NCI-H460 (cell line): ENCODE measurements at regions not wholly inside any gene's neighbourhood (a gene's known extent, or its start where the extent isn't known, plus 50 kb on each side); places are given as distances from the start of the nearest gene placed in this dataset.
"Not testable (repeated sequence)": the region's sequence is repeated elsewhere in the genome, so short reads cannot be mapped to it uniquely, and the experiment has no call there.

Source experiments
- DNase-seq: peaks from one replicate; pipeline ENCODE4 v3.0.0-alpha.2; 2016; ENCODE audit warnings: low read depth; ENCODE audit errors: extremely low read depth

- no peak for DNase-seq
Observed at GRCh38 chr6:144429753-144430152, 144.6 kb downstream of the UTRN start.

DNA sequence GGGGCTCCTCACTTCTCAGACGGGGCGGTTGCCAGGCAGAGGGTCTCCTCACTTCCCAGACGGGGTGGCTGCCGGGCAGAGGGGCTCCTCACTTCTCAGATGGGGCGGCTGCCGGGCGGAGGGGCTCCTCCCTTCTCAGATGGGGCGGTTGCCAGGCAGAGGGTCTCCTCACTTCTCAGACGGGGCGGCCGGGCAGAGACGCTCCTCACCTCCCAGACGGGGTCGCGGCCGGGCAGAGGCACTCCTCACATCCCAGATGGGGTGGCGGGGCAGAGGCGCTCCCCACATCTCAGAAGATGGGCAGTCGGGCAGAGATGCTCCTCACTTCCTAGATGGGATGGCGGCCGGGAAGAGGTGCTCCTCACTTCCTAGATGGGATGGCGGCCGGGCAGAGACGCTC is 148.3 kb downstream of the UTRN start:
- DNase-seq, result not testable (repeated sequence)

GRCh38 chr6:144434308-144434990 is 149.3 kb downstream of the UTRN start:
- no peak for DNase-seq

GRCh38 chr6:144435602-144436426 is 150.7 kb downstream of the UTRN start:
- no peak for DNase-seq

GRCh38 chr6:144437105-144437504 is 152.0 kb downstream of the UTRN start:
- no peak for DNase-seq

- no peak for DNase-seq
Observed at GRCh38 chr6:144438103-144438502, 153.0 kb downstream of the UTRN start.

DNA sequence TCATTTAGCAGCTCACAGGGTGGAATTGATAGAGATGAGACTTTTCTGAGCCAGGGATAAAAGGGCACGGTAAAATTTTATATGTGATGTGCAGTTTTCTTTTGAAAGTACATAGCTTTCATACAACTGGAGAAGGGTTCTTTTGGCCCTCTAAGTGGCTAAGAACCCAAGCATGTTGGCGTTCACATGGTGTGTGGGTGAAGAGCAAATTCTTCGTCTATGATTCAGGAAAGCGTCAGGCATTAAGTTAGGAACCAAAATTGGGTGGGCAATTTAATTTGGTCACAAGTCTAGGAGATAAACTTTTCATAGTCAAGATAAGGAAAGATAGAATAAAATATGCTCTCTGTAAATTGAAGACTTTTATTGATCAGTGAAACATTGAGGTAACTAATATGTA is 153.9 kb downstream of the UTRN start:
- DNase-seq, result no peak

GRCh38 chr6:144441801-144442200 is 156.7 kb downstream of the UTRN start:
- not testable (repeated sequence) for DNase-seq

GRCh38 chr6:144443157-144443556 is 158.0 kb downstream of the UTRN start:
- no peak for DNase-seq

DNA sequence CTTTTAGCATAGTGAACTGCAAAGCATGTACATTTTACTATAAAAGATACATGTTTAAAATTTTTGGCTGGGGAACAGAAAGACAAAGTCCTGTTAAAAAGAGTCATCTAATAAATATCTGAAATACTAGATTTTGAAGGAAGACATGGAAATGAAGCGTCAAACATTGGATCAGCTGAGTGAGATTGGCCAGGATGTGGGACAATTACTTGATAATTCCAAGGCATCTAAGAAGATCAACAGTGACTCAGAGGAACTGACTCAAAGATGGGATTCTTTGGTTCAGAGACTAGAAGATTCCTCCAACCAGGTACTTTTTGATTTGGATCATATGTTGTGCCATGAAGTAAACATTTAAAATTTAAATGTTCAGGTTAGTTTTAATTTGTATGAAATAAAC is 162.3 kb downstream of the UTRN start:
- no peak for DNase-seq

DNA sequence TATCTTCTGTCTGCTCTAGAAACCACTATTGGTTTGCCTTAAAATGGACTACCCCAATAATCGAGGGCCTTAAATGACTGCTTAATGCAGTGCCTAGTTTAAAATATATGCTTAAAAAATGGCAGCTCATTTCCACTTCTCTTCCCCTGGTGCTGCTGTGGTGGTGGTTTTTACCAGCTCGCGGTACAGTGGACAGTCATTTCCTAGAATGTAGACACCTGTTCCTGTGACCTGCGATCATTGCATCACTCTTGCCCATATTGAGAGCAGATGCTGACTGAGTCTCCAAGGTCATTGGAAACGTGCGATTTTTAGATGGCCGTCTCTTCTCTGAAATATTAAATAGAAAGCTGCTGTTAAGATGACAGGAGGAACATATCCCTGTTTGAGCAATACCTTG is 164.1 kb downstream of the UTRN start:
- DNase-seq, result no peak

DNA sequence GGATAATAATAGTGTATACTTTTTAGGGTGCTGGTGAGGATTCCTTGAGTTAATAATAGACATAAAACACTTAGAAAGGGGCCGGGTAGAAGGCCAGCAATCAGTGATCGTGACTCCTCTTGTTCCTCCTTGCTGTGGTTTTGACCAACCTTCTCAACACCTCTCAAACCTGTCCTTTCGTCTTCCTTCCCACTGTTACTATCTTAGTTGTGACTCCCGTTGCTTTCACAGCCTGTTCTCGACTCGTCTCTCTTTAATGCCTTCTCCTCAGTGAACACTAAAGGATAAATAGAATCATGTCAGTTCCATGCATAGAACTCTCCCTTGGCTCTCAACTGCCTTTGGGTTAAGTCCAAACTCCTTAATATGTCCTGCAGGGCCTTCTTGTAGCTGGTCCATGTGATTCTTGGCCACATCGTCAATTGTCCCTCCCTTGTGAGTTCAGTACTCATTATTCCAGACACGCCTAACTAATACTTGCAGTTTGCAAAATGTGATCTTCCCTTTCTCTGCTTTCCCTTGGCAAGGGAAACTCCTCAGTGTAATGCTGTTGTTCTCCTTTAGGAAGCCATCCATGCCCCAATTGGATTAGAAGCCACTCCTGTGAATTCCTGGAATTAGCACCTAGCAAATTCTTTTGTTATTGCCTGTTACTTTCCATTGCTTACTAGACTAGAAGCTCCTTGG is 164.9 kb downstream of the UTRN start:
- DNase-seq, result no peak

GRCh38 chr6:144460327-144461095 is 175.4 kb downstream of the UTRN start:
- no peak for DNase-seq

DNA sequence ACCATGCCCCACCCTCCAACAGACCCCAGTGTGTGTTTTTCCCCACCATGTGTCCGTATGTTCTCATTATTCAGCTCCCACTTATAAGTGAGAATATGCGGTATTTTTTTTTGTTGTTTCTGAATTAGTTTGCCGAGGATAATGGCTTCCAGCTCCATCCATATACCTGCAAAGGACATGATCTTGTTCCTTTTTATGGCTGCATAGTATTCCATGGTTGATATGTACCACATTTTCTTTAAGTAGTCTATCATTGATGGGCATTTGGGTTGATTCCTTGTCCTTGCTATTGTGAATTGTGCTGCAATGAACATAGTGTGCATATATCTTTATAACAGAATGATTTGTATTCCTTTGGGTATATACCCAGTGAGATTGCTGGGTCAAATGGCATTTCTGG is 176.9 kb downstream of the UTRN start:
- DNase-seq, result no peak

DNA sequence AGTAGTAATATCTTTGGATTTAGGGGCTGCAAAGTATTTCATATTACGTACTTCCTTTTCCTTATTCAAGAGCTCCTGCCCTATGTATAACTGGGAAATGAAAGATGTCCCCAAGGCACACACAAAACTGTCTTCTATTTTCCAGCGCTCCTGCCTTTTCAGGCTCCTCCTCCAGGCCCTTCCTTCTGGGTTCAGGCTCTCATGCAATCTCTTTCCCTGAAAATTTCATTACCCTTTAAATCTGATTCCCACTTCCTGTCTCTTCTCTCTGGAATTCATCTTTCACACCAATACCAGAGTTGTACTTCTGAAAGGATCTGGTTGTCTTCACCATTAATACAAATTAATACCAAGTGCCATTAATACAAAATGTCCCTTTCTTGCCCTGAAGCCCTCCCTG is 181.6 kb downstream of the UTRN start:
- DNase-seq, result no peak

- no peak for DNase-seq
Observed at GRCh38 chr6:144467172-144467762, 182.1 kb downstream of the UTRN start.

GRCh38 chr6:144467921-144468320 is 182.8 kb downstream of the UTRN start:
- no peak for DNase-seq

GRCh38 chr6:144468709-144469108 is 183.6 kb downstream of the UTRN start:
- DNase-seq, result no peak

DNA sequence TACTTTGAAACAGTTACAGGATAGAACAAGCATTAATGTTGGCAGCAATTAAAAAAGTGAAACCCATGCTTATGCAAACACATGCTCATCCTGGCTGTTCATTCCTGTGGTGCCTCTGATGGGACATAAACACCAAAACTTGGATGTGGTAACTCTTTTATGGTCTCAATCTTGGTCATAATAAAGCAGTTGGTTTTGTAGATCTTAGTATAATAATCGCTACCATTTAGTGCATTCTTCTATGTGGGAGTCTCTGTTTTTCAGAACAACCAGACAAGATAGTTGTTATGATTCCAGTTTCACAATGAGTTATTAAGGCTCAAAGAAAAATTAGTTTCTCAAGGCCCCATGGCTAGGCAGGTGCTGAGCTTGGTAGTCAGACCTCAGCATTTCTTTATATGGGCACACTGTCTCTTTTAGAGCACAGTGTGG is 184.0 kb downstream of the UTRN start:
- no peak for DNase-seq

GRCh38 chr6:144470201-144470600 is 185.1 kb downstream of the UTRN start:
- not testable (repeated sequence) for DNase-seq
